GM19043 (cell line): ENCODE measurements at regions not wholly inside any gene's neighbourhood (a gene's known extent, or its start where the extent isn't known, plus 50 kb on each side); places are given as distances from the start of the nearest gene placed in this dataset.

Source experiments
- ATAC-seq: cut with Tn5 transposase; IDR thresholded peaks from one replicate; pipeline ENCODE4 v1.9.1; 2021; ENCODE audit warnings: low read depth; ENCODE audit not compliant: unreplicated experiment

- no peak for ATAC-seq
These were observed 55.1 kb downstream of the KIF4B start for GRCh38 chr5:155068616-155069100.

- no peak for ATAC-seq
These were observed 56.4 kb downstream of the KIF4B start for GRCh38 chr5:155069961-155070360.

- no peak for ATAC-seq
These were observed 57.2 kb downstream of the KIF4B start for GRCh38 chr5:155070781-155071180.

GRCh38 chr5:155076379-155076778 lies 62.8 kb downstream of the KIF4B start:
- ATAC-seq, result no peak

GRCh38 chr5:155079698-155080097 lies 66.1 kb downstream of the KIF4B start:
- ATAC-seq, result no peak

GRCh38 chr5:155080721-155081120 lies 67.2 kb downstream of the KIF4B start:
- ATAC-seq, result no peak

- ATAC-seq, result no peak
These were observed 68.1 kb downstream of the KIF4B start for GRCh38 chr5:155081618-155082017.

GRCh38 chr5:155082401-155082800 lies 68.8 kb downstream of the KIF4B start:
- no peak for ATAC-seq

- no peak for ATAC-seq
These were observed 71.9 kb downstream of the KIF4B start for GRCh38 chr5:155085282-155085989.

GRCh38 chr5:155087036-155087435 lies 73.5 kb downstream of the KIF4B start:
- no peak for ATAC-seq

- no peak for ATAC-seq
These were observed 75.3 kb downstream of the KIF4B start for GRCh38 chr5:155088811-155089210.

- no peak for ATAC-seq
These were observed 76.1 kb downstream of the KIF4B start for GRCh38 chr5:155089643-155090042.

- no peak for ATAC-seq
These were observed 77.6 kb downstream of the KIF4B start for GRCh38 chr5:155091063-155091648.

- no peak for ATAC-seq
These were observed 78.5 kb downstream of the KIF4B start for GRCh38 chr5:155091768-155092717.

- ATAC-seq, result no peak
These were observed 80.9 kb downstream of the KIF4B start for GRCh38 chr5:155094455-155094854.

- no peak for ATAC-seq
These were observed 84.4 kb downstream of the KIF4B start for GRCh38 chr5:155097995-155098394.

- no peak for ATAC-seq
These were observed 84.9 kb downstream of the KIF4B start for GRCh38 chr5:155098433-155098832.

GRCh38 chr5:155101697-155102096 lies 88.1 kb downstream of the KIF4B start:
- no peak for ATAC-seq

GRCh38 chr5:155103146-155103545 lies 89.6 kb downstream of the KIF4B start:
- ATAC-seq, result no peak

- ATAC-seq, result no peak
These were observed 90.9 kb downstream of the KIF4B start for GRCh38 chr5:155104441-155104840.

- ATAC-seq, result no peak
These were observed 92.7 kb downstream of the KIF4B start for GRCh38 chr5:155106221-155106620.
